GF-D8 (cell line): ENCODE measurements at regions not wholly inside any gene's neighbourhood (a gene's known extent, or its start where the extent isn't known, plus 50 kb on each side); places are given as distances from the start of the nearest gene placed in this dataset.
A peak's percentile ranks its signal among the peaks of the same experiment; 100 is the strongest.
"Not testable (repeated sequence)": the region's sequence is repeated elsewhere in the genome, so short reads cannot be mapped to it uniquely, and the experiment has no call there.

Experiments
- DNase-seq: peaks from one replicate; lab custom pipeline; 2025; lab: John Stamatoyannopoulos, UW

- DNase-seq = no peak
These were observed 99.3 kb upstream of the CHD6 start for GRCh38 chr20:41717483-41717882.

GRCh38 chr20:41716911-41717310, 98.7 kb upstream of the CHD6 start:
- DNase-seq = no peak

- DNase-seq = no peak
These were observed 98.3 kb upstream of the CHD6 start for GRCh38 chr20:41716436-41716835.

- no peak for DNase-seq
These were observed 97.3 kb upstream of the CHD6 start for GRCh38 chr20:41715526-41715925.

- no peak for DNase-seq
These were observed 95.9 kb upstream of the CHD6 start for GRCh38 chr20:41714030-41714429.

GRCh38 chr20:41704896-41705295, 86.7 kb upstream of the CHD6 start:
- DNase-seq = no peak

- no peak for DNase-seq
These were observed 84.5 kb upstream of the CHD6 start for GRCh38 chr20:41702647-41703046.

GRCh38 chr20:41701588-41702348, 83.6 kb upstream of the CHD6 start:
- no peak for DNase-seq

GRCh38 chr20:41699673-41700072, 81.5 kb upstream of the CHD6 start:
- DNase-seq = not testable (repeated sequence)

GRCh38 chr20:41697861-41698559, 79.8 kb upstream of the CHD6 start:
- DNase-seq = no peak

GRCh38 chr20:41696428-41696827, 78.3 kb upstream of the CHD6 start:
- DNase-seq = no peak

GRCh38 chr20:41694796-41695195, 76.6 kb upstream of the CHD6 start:
- DNase-seq = no peak

- DNase-seq = peak; percentile 58
These were observed 75.2 kb upstream of the CHD6 start for GRCh38 chr20:41693136-41693979.

- no peak for DNase-seq
These were observed 74.4 kb upstream of the CHD6 start for GRCh38 chr20:41692479-41693135.

GRCh38 chr20:41691443-41691842, 73.3 kb upstream of the CHD6 start:
- no peak for DNase-seq

GRCh38 chr20:41690702-41691101, 72.5 kb upstream of the CHD6 start:
- no peak for DNase-seq

- no peak for DNase-seq
These were observed 68.8 kb upstream of the CHD6 start for GRCh38 chr20:41686961-41687360.

- DNase-seq = not testable (repeated sequence)
These were observed 67.0 kb upstream of the CHD6 start for GRCh38 chr20:41685145-41685544.

GRCh38 chr20:41678799-41679198, 60.6 kb upstream of the CHD6 start:
- DNase-seq = no peak

GRCh38 chr20:41672282-41672681, 54.1 kb upstream of the CHD6 start:
- no peak for DNase-seq

GRCh38 chr20:41671143-41671542, 53.0 kb upstream of the CHD6 start:
- DNase-seq = no peak

GRCh38 chr20:41670631-41671030, 52.5 kb upstream of the CHD6 start:
- no peak for DNase-seq
